CD4-positive, alpha-beta T cell treated with Interleukin-6 for 4 hours (primary cell): ENCODE measurements at regions not wholly inside any gene's neighbourhood (a gene's known extent, or its start where the extent isn't known, plus 50 kb on each side); places are given as distances from the start of the nearest gene placed in this dataset.
"Not testable (repeated sequence)": the region's sequence is repeated elsewhere in the genome, so short reads cannot be mapped to it uniquely, and the experiment has no call there.

ENCODE experiments used
- DNase-seq: peaks from one replicate; pipeline ENCODE4 v3.0.0-alpha.2; 2020; ENCODE audit warnings: mixed read lengths

DNA sequence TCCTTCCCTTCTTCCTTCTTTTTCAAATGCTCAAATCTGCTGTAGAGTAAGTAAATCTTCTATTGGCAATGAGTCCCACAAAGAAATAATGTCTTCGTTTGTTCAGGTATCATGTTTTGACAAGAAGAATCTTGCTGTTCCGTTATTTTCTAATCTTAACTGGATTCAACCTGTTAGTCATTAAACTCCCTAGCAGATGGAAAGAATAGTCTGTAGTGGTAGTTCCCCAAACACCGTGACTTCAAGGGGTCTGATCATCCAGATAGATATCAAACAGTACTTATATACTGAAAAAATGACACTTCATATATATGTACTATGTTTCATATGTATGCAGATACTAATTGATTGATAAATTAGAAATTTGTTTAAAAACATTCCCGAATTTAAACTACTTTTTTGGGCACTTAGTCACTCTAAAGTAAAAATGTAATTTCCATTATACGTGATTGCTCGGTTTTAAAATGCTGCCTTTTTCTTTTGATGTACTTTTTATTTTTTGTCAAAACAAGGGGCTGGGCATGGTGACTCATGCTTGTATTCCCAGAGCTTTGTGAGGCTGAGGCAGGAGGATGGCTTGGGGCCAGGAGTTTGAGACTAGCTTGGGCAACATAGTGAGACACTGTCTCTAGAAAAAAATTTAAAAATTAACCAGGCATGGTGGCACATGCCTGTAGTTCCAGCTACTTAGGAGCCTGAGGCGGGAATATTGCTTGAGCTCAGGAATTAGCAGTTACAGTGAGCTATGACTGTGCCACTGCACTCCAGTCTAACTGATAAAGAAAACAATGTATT is 335.7 kb upstream of the SNX7 start:
- DNase-seq: no peak

DNA sequence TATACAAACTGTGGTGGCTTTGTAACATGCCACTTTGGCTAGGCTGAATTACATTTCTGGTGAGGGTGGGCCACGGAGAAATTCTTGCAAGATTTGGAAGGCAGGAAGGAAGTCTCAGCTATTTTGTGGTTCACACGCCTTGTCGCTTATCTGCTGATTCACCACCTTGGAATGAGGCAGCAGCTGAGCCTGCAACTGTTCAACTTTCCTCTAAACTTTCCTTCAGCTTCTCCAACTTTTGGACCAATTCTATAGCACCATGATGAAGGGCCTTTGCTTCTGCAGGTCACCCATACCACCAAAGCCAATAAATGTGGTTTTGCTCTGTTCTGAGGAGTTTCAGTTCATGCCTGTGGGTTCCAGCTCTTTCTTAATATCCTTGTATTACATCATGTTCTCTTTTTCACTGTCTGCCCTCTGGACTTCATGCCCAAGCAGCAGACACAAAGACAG is 337.6 kb upstream of the SNX7 start:
- DNase-seq: no peak

DNA sequence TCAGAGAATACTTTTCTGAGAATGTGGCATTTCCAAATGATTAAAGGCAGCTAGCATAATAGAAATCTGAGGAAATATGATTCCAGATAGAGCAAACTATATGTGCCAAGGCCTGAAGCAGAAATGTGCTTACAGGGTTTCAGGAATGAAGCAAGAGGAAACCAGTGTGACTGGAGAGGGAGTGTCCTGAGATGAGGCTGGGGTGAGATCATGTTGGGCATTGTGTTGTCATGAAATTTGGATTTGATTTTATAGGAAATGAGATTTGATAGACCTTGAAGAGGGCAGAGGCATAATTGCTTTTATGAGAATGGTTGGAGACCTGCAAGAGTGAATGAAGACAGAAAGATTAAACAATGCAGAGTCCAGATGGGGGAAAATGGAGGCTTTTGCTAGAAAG is 338.1 kb upstream of the SNX7 start:
- DNase-seq: no peak

DNA sequence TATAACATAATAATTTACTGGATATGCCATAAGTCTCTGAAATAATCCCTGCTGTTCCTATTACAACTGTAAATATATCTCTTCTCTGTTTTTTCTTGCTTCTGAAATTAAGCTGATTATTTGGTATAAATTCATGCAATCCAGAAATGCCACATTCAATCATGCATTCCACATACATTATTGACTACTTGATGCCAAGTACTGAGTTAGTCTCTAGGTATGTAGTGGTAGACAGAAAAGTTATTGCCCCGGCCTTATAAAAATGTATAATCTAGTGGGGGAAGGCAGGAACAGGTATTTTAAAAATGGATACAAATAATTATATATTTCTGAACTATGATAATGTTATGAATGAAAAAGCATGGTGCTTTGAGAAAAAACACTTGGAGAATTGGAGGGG is 338.6 kb upstream of the SNX7 start:
- DNase-seq: no peak

DNA sequence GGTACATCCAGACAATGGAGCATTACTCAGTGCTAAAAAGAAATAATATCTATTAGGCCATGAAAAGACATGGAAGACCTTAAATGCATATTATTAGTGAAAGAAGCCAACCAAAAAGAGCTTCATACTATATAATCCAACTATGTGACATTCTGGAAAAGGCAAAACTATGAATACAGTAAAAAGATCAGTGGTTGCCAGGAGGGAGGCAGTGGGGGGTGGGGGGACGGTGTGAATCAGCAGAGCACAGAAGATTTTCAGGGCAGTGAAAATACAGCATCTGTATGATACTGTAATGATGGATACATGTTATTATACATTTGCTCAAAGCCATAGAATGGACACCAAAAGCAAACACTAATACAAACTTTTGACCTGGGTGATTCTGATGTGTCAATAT is 339.4 kb upstream of the SNX7 start:
- DNase-seq: no peak

DNA sequence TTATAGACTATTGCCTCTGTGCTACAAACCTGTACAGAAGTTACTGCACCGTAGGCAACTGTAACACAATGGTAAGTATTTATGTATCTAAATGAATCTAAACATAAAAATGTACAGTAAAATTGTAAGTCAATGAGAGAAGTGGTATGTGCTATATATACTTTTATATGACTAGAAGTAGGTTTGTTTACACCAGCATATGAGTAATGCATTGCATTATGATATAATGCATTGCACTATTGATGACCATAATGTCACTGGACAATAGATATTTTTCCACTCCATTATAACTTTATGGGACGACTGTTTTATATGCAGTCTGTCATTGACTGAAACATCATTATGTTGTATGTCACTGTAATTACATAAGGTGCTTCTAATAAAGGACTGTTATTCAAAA is 340.3 kb upstream of the SNX7 start:
- DNase-seq: no peak

DNA sequence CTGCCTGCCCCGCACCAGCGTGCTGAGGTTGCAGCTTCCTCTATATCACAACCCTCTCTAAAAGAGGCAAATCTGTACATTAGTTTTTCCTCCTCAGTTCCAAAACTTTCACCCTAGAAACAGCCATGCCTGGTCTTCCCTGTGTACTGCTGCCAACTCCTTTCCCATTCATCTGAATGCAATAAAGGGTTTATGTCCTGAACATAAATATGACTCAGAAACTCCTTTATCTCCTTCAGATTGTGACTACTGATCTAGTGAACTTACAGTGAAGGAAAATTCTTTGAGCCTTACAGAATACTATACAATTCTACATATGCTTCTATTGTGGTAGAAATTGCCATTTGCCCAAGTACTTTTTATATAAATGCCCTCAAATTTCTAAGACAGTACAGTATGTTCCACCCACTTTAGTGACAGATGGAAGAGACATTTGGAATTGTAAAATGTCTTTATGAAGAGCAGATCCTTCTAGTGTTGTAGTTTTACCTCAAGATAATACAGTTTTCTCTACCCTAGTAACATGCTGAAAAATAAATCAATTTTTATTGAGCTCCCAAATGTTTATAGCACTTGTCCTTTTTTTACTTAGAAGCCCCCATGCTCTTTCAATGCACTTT is 345.1 kb upstream of the SNX7 start:
- no peak for DNase-seq

DNA sequence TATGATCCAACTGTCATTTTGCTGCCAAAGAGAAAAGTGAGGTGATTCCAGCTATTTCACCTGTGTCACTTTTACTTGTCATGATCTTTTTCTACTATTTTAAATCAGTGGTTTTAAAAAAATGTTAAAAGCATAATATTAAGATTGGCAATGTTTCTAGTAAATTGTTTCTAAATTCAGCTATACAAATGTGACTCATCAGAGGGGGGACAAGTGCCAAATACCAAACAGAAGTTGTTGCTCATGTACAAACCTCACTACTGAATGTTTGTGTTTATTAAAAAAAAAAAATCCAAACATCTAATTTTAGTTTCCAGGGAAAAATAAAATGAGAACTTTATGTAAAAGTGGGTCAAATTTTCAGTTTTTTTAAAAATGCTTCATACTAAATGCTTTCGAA is 346.2 kb upstream of the SNX7 start:
- DNase-seq: no peak

DNA sequence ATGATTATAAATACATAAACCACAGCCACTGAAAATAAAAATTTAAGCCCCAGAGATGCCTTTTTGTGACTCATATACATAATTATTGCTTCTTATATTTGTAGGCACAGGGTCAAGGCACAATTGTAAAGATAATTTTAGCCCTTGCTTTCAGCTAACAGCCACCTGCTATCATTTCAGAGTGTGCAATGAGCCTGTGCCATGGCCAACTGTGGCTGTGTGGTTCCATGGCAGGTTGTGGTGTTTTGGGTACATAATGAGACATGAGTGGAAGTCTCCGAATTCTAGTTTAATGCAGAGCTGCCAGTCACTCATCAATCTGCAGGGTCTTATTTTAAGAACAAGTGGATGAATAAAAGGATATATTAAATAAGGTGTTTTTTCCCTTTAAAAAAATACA is 346.9 kb upstream of the SNX7 start:
- DNase-seq: no peak

DNA sequence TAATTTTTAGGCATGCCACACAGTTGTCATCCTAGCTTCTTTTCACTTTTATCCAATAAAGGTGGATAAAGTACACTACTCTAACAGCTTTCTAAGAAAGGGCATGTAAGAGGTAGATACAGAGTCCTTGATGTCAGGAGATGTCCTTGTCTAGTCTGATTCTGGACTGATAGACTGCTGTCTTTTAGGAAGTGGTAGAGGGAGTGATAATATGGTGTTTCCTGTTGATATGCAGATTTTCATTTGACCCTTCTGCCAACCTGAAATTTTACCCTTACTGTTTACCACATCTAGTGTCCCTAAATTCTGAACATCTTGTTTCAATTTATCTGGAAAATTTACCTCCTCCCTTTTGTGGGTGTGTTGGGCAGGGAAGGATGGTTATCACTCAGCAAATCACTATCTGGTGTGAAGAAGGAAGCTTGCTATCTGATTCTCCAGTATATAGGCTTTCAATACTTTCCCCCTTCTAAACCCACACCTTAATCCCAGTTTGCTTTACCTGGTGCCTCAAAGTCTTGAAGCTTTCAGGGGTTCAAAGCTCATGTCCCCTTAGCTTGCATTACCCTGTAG is 354.9 kb upstream of the SNX7 start:
- DNase-seq: no peak

DNA sequence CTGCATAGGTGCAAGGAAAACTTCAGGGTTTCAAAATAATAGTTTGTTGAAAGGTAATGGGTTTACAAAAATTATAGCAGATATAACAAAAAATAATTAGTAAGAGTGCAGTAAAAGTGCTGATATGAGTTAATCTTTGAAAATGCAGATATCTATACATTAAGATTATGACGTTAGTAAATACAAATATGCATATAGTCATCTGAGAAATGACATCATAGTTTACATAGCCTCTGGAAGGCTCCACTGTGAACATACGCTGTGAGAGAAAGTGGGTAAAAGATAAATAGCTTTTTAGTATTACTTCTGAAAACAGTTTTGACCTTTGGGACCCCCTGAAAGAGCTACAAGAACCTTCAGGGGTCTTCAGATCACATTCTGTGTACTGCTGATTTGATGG is 356.2 kb upstream of the SNX7 start:
- DNase-seq: no peak

DNA sequence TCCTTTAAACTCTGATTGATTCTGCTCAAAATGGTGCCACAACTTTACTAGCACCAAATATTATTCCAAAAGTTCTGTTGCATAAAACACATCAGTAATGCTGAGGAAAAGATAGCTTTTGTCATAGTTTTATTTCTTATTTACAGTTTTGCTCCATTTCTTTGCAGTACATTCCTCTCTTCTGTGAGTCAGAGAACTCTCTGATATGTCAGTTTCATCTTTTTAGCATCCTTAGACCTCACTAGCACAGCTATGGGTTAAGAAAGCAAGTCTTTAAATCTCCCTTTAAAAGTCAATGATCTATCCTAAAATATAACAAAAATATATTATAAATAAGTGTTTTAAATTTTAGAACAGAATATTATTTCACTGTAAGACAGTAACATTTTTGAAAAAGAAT is 356.6 kb upstream of the SNX7 start:
- DNase-seq: no peak

DNA sequence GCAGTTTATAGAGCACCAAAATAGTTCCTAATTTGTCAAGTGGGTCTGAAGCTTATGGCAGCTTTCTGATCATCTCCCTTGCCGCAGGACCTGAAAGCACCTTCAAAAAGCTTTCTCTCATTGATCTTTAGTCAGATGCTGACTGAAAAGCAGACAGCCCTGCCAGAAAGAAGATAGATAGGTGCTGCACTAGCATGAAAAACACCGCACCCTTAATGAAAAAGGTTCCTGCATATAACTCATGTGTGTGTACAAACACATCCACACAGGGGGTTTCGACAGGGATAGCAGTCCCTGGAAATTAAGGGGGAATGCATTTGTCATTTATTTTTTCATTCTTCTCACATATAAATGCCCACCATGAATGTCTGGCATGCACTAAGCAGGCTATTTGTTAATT is 361.7 kb upstream of the SNX7 start:
- no peak for DNase-seq

DNA sequence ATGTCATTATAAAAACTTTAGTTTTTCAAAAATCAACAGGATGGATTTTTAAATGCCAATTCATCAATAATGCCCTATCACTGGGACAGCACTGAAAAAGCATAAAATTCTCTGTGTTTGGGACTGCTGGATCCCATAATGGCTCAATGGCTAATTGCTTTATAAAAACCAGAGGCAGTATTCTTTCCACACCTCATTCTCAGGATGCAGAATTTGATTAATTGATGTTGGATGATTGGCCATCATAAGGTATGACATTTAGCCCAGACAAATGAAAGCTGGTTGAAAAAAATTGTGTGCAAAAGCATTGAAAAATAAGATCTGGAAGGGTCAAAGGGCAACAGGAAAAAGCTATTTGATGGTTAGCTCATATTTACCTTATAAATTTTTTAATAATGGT is 362.2 kb upstream of the SNX7 start:
- no peak for DNase-seq

DNA sequence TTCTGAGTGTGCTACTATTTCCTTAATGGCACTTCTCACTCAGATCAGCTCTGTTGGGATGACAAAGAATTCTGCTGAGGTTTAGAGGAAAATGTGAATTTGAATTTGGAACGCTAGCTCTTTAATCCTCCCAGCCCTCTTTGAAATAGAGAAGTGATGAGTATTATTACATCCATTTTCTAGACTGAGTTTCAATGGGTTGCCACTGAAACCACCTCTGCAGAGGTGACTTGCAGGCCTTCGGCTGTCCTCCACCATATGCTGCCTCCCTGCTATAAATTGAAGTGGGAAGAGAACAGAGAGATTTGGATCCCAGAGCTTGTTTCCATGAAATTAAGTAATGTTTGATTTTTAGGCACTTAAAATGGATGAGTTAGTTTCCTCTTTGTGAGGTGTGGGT is 363.2 kb upstream of the SNX7 start:
- DNase-seq: no peak

DNA sequence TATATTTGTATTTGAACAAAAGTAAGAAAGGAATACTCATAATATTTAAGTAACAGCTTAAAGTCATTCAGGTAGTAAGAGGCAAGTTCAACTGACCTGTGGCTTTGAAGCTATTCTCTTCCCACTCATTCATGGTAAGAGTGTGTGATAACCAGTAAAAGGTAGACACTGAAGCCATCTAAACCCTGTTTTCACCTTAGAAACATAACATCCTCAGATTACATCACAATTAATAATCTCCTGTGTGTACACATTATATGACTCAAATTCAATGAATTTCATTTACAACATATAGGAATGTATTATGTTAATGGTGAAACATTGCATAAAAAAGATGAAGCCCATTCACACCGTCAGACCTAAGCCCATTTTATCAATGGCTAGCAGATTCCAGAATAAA is 364.8 kb upstream of the SNX7 start:
- no peak for DNase-seq

DNA sequence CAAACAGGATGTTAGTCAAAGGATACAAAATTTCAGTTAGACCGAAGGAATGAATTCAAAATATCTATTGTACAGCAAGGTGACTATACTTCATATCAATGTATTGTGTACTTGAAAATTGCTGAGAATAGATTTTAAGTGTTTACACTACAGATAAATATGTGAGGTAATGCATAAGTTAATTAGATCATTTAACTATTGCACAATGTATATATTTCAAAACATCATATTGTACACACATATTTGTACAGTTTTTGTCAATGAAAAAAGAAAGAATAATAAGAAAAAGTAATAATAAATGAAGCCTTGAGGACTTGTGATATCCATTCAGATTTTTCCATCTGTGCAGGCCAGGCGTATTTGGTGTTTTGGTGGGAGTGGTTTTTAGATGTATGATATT is 367.4 kb upstream of the SNX7 start:
- DNase-seq: no peak

DNA sequence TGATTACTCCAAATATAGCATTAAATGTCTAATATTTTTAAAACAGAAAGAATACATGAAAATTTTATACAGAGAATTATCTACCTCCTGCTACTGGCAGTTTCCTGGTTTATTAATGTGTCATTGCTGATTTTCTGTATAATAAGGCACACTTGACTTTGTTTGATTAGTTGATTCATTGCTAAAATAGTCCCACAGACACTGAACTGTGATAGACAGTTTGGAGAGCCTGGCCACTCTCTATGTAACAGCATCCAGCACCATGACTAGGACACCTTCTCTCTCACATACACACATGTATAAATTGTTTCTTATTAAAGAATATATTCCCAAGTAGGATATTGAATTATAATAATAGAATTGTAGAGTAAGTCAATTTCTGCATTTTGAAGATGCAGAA is 368.5 kb upstream of the SNX7 start:
- DNase-seq: no peak

DNA sequence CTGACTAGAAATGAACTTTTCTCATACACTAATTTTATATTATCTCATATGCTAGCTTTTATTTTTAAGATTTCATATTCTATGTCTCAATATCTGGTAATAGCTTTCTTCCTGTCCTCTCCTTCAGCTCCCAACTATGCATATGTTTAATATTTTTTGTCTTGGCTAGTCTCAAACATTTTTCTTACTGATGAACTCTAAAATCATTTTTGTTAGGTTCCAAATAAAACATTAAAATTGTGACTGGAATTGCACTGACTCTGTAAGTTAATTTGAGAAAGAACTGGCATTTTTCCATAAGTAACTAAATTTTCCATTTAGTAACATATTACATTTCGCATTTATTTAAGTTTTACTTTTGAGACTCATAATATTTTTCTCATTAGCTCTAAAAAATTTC is 368.5 kb upstream of the DPYD start:
- no peak for DNase-seq

DNA sequence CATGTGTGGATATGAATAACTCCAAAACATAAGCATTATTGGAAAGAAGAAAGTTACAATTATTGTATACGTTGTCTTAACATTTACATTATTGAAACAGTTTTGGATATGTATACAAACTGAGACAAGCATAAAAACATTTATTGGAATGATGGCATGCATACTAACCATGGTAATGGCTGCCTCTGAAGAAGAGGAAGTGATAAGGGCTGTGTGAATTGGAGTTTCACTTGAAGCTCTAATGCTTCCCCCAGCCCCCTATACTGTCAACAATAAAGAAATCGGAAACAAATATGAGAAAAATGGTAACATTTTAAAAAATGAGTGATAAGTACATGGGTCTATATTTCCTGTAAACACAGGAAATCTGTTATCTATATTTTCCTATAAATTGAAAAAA is 367.7 kb upstream of the DPYD start:
- no peak for DNase-seq

DNA sequence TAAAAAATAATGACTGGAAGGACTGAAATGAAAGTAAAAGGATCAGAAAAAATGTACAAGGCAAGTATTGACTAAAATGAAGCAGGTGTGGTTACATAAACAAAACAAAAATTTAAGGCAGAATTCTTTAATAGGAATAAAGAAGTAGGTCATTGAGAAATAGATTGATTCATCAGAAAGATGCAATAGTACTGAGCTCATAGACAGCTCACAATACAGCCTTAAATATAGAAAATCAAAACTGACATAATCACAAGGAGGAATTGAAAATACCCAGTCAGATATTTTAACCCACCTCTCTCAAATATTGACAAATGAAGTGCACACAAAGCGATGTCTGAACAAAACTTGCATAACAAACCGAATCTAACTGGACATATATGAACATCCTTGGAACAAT is 366.8 kb upstream of the DPYD start:
- no peak for DNase-seq

DNA sequence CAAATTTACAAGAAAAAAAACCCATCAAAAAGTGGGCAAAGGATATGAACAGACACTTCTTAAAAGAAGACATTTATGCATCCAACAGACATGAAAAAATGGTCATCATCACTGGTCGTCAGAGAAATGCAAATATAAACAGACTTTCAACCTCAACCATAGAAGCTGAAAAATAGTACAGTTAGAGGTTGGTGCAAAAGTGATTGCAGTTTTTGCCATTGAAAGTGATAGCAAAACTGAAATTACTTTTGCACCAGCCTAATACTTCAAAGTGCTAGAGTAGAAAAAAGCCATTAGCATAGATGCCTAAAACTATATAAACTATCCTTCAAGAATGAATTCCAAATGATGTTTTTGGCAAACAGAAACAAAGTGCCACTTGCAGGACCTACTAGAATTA is 365.8 kb upstream of the DPYD start:
- DNase-seq: no peak

DNA sequence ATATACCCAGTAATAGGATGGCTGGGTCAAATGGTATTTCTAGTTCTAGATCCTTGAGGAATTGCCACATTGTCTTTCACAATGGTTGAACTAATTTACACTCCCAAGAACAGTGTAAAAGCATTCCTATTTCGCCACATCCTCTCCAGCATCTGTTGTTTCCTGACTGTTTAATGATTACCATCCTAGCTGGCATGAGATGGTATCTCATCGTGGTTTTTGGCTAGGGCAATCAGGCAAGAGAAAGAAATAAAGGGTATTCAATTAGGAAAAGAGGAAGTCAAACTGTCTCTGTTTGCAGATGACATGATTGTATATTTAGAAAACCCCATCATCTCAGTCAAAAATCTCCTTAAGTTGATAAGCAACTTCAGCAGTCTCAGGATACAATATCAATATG is 364.5 kb upstream of the DPYD start:
- DNase-seq: not testable (repeated sequence)

DNA sequence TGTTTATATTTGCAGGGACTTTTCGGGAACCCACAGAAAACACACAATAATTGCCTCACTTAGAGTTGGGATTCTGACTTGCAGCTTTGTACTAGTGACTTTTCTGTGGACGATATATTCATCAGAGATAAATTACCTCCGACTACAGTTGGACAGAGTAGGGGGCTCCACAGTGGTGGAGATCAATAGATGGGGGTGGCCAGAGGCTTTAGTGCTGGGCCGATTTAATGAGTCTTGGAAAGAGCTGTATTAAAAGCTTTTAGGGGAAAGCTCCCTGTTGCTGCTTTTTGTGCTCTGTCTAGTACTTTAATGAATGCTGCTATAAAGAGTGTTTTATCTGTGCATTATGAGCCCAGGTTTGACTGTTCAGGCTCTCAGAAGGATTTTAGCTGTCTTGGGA is 359.2 kb upstream of the DPYD start:
- DNase-seq: no peak

DNA sequence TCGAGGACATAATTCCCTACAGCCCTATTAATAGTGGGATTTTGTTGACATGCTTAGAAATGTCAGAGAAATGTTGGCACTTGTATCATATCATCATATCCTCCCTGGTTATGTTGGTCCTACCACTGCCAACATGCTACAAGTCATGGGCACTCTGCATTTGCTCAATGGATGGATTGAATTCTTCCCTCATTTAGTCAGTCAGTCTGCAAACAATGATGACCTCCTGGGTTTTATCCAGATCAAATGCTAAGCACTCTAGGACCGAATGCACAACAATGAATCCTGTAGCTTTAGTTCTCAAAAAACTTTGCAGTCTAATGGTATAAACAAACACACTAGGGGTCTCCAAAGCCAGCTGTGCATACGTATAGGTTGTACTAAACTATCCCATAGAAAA is 357.2 kb upstream of the DPYD start:
- no peak for DNase-seq
